ENCODE measurements at regions not wholly inside any gene's neighbourhood (a gene's known extent, or its start where the extent isn't known, plus 50 kb on each side); places are given as distances from the start of the nearest gene placed in this dataset.

GRCh38 chr22:26892166-26893041 lies 235.0 kb downstream of the MIAT start:
- H3K4me3 ChIP-seq (ENCODE audit: low read depth, low read length), result no peak overlapping the region
- no peak for DNase-seq (ENCODE audit: low read depth)
- TF ChIP-seq POLR2A (IDR thresholded peaks at IDR 0.05; ENCODE audit: extremely low read depth, insufficient read length) (no peak), MYC (IDR thresholded peaks at IDR 0.05; ENCODE audit: low read depth, low read length) (no peak), CTCF (IDR thresholded peaks at IDR 0.05; ENCODE audit: low read depth, low read length) (no peak)
- TF ChIP-seq, protein P1, sequence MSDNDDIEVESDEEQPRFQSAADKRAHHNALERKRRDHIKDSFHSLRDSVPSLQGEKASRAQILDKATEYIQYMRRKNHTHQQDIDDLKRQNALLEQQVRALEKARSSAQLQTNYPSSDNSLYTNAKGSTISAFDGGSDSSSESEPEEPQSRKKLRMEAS (IDR thresholded peaks at IDR 0.05; ENCODE audit: low read depth, low read length), result no peak

- no peak overlapping the region for H3K4me3 ChIP-seq (ENCODE audit: low read depth, low read length)
- DNase-seq (ENCODE audit: low read depth), result no peak
- no peak for TF ChIP-seq CTCF (IDR thresholded peaks at IDR 0.05; ENCODE audit: low read depth, low read length)
- no peak for TF ChIP-seq MYC (IDR thresholded peaks at IDR 0.05; ENCODE audit: low read depth, low read length)
- TF ChIP-seq, protein P1 (IDR thresholded peaks at IDR 0.05; ENCODE audit: low read depth, low read length), result no peak
- TF ChIP-seq POLR2A (IDR thresholded peaks at IDR 0.05; ENCODE audit: extremely low read depth, insufficient read length), result no peak
These were observed 236.1 kb downstream of the MIAT start for GRCh38 chr22:26893173-26894110.

DNA sequence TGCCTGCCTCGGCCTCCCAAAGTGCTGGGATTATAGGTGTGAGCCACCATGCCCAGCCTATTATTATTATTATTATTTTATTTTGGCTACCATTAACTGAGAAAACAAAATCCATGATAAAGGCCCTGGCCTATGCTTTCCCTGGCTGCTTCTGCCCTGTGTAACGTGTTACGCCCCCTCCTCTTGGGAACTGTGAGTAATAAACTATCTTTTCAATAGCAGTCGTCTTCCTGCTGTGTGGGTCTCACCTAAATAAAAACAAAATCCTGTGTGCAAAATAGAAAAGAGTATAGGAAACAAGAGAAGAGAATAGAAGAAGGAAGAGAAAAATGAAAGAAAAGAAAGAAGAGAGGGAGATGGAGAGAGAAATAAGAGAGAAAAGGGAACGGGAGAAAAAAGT lies 237.0 kb downstream of the MIAT start:
- H3K4me3 ChIP-seq (ENCODE audit: low read depth, low read length), result no peak overlapping the region
- DNase-seq (ENCODE audit: low read depth), result no peak
- no peak for TF ChIP-seq POLR2A (IDR thresholded peaks at IDR 0.05; ENCODE audit: extremely low read depth, insufficient read length)
- TF ChIP-seq, protein P1 (IDR thresholded peaks at IDR 0.05; ENCODE audit: low read depth, low read length), result no peak
- no peak for TF ChIP-seq MYC (IDR thresholded peaks at IDR 0.05; ENCODE audit: low read depth, low read length)
- no peak for TF ChIP-seq CTCF (IDR thresholded peaks at IDR 0.05; ENCODE audit: low read depth, low read length)

- no peak for DNase-seq (ENCODE audit: low read depth)
- TF ChIP-seq, protein P1 (IDR thresholded peaks at IDR 0.05; ENCODE audit: low read depth, low read length), result no peak
- no peak for TF ChIP-seq POLR2A (IDR thresholded peaks at IDR 0.05; ENCODE audit: extremely low read depth, insufficient read length)
- TF ChIP-seq MYC (IDR thresholded peaks at IDR 0.05; ENCODE audit: low read depth, low read length), result no peak
- TF ChIP-seq CTCF (IDR thresholded peaks at IDR 0.05; ENCODE audit: low read depth, low read length), result no peak
- H3K4me3 ChIP-seq (ENCODE audit: low read depth, low read length), result no peak overlapping the region
These were observed 237.5 kb downstream of the MIAT start for GRCh38 chr22:26894766-26895485.

- no peak for DNase-seq (ENCODE audit: low read depth)
These were observed 240.0 kb downstream of the MIAT start for GRCh38 chr22:26897384-26897783.

More at GRCh38 chr22:26897384-26897783, 240.0 kb downstream of the MIAT start:
- no peak for TF ChIP-seq MYC (IDR thresholded peaks at IDR 0.05; ENCODE audit: low read depth, low read length)
- TF ChIP-seq POLR2A (IDR thresholded peaks at IDR 0.05; ENCODE audit: extremely low read depth, insufficient read length), result no peak
- TF ChIP-seq, protein P1 (IDR thresholded peaks at IDR 0.05; ENCODE audit: low read depth, low read length), result no peak
- TF ChIP-seq CTCF (IDR thresholded peaks at IDR 0.05; ENCODE audit: low read depth, low read length), result no peak
- no peak overlapping the region for H3K4me3 ChIP-seq (ENCODE audit: low read depth, low read length)

Data from NB4 (cell line).